ENCODE measurements at regions not wholly inside any gene's neighbourhood (a gene's known extent, or its start where the extent isn't known, plus 50 kb on each side); places are given as distances from the start of the nearest gene placed in this dataset.

DNA sequence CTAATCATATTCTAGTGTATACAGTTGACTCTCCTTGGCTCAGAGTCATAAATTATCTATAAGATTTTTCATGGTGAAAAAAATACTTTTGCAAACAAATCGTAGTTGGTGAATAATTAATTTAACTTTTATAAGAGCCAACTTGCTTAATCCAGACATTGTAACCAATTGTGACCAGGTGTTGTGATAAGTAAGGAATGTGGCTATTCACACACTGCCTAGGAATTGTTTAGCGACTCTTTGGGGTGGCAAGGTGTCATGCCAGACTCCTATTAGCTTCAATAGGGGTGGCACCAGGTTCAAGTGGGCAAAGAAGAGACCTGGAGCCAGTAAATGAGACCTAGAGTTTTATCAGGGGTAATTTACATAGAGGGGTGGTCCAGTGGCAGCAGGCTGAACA is 344.7 kb upstream of the PKDCC start:
- Histone ChIP-seq H3K4me3 (no peak overlapping the region), H2AFZ (no peak overlapping the region), H3K36me3 (ENCODE audit: low read depth) (no peaks in the 10 kb centered on the region), H3F3A (ENCODE audit: insufficient read depth, low read depth) (no peaks in the 10 kb centered on the region), H3K79me2 (ENCODE audit: low read depth) (no peaks in the 10 kb centered on the region), H3K27me3 (ENCODE audit: insufficient read depth, low read depth) (peaks cover 14% of the 10 kb centered on the region; the same call in 1 of the 2 replicates), H3K4me1 (replicated peaks; ENCODE audit: insufficient read depth) (no peaks in the 10 kb centered on the region), H3K9me3 (ENCODE audit: insufficient read depth, low read depth) (no peaks in the 10 kb centered on the region), H3K27ac (no peak overlapping the region), H3K4me2 (no peak overlapping the region), H4K20me1 (ENCODE audit: insufficient read depth) (no peaks in the 10 kb centered on the region; the same call in 1 of the 2 replicates), H3K9me2 (ENCODE audit: insufficient read depth) (no peaks in the 10 kb centered on the region)
- no TSS peak for BruUV-seq (replicated peaks)
- intact Hi-C loops (cut with micrococcal nuclease; ENCODE audit: unreplicated experiment) = no loop called here
- TF ChIP-seq, protein P1, sequence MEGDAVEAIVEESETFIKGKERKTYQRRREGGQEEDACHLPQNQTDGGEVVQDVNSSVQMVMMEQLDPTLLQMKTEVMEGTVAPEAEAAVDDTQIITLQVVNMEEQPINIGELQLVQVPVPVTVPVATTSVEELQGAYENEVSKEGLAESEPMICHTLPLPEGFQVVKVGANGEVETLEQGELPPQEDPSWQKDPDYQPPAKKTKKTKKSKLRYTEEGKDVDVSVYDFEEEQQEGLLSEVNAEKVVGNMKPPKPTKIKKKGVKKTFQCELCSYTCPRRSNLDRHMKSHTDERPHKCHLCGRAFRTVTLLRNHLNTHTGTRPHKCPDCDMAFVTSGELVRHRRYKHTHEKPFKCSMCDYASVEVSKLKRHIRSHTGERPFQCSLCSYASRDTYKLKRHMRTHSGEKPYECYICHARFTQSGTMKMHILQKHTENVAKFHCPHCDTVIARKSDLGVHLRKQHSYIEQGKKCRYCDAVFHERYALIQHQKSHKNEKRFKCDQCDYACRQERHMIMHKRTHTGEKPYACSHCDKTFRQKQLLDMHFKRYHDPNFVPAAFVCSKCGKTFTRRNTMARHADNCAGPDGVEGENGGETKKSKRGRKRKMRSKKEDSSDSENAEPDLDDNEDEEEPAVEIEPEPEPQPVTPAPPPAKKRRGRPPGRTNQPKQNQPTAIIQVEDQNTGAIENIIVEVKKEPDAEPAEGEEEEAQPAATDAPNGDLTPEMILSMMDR (conservative IDR thresholded peaks at IDR 0.05) = no peak
- no peak for TF ChIP-seq EZH2 (IDR thresholded peaks at IDR 0.05; ENCODE audit: low read depth)
- CTCF ChIA-PET = no interaction called here
- no peak for DNase-seq
- POLR2A ChIA-PET (ENCODE audit: unreplicated experiment) = no interaction called here

GRCh38 chr2:41705634-41706033 is 342.2 kb upstream of the PKDCC start:
- H3K4me2 ChIP-seq = no peak overlapping the region
- no peak overlapping the region for H2AFZ ChIP-seq
- BruUV-seq (replicated peaks) = no TSS peak
- no peaks in the 10 kb centered on the region; the same call in 1 of the 2 replicates for H4K20me1 ChIP-seq (ENCODE audit: insufficient read depth)
- H3K9me2 ChIP-seq (ENCODE audit: insufficient read depth) = no peaks in the 10 kb centered on the region
- H3K27me3 ChIP-seq (ENCODE audit: insufficient read depth, low read depth) = no peaks in the 10 kb centered on the region
- H3K4me3 ChIP-seq = no peak overlapping the region
- no peaks in the 10 kb centered on the region for H3K4me1 ChIP-seq (replicated peaks; ENCODE audit: insufficient read depth)
- no peaks in the 10 kb centered on the region for H3K79me2 ChIP-seq (ENCODE audit: low read depth)
- no peaks in the 10 kb centered on the region for H3K36me3 ChIP-seq (ENCODE audit: low read depth)
- CTCF ChIA-PET = no interaction called here
- no peak overlapping the region for H3K27ac ChIP-seq
- H3F3A ChIP-seq (ENCODE audit: insufficient read depth, low read depth) = no peaks in the 10 kb centered on the region
- POLR2A ChIA-PET (ENCODE audit: unreplicated experiment) = no interaction called here
- DNase-seq = no peak
- TF ChIP-seq EZH2 (IDR thresholded peaks at IDR 0.05; ENCODE audit: low read depth) = no peak
- TF ChIP-seq, protein P1 (conservative IDR thresholded peaks at IDR 0.05) = no peak
- no peaks in the 10 kb centered on the region for H3K9me3 ChIP-seq (ENCODE audit: insufficient read depth, low read depth)
- intact Hi-C loops (cut with micrococcal nuclease; ENCODE audit: unreplicated experiment) = no loop called here

GRCh38 chr2:41706286-41706685 is 341.5 kb upstream of the PKDCC start:
- no peak for DNase-seq
- no peaks in the 10 kb centered on the region for H3K27me3 ChIP-seq (ENCODE audit: insufficient read depth, low read depth)
- H3F3A ChIP-seq (ENCODE audit: insufficient read depth, low read depth) = no peaks in the 10 kb centered on the region
- no peaks in the 10 kb centered on the region for H3K36me3 ChIP-seq (ENCODE audit: low read depth)
- no peak overlapping the region for H3K4me3 ChIP-seq
- H3K9me2 ChIP-seq (ENCODE audit: insufficient read depth) = no peaks in the 10 kb centered on the region
- no TSS peak for BruUV-seq (replicated peaks)
- H4K20me1 ChIP-seq (ENCODE audit: insufficient read depth) = no peaks in the 10 kb centered on the region
- TF ChIP-seq EZH2 (IDR thresholded peaks at IDR 0.05; ENCODE audit: low read depth) = no peak
- TF ChIP-seq, protein P1 (conservative IDR thresholded peaks at IDR 0.05) = no peak
- H3K4me1 ChIP-seq (replicated peaks; ENCODE audit: insufficient read depth) = no peaks in the 10 kb centered on the region
- intact Hi-C loops (cut with micrococcal nuclease; ENCODE audit: unreplicated experiment) = no loop called here
- H3K79me2 ChIP-seq (ENCODE audit: low read depth) = no peaks in the 10 kb centered on the region
- no peaks in the 10 kb centered on the region for H3K9me3 ChIP-seq (ENCODE audit: insufficient read depth, low read depth)
- H3K27ac ChIP-seq = no peak overlapping the region
- no peak overlapping the region for H2AFZ ChIP-seq
- no peak overlapping the region for H3K4me2 ChIP-seq
- POLR2A ChIA-PET (ENCODE audit: unreplicated experiment) = no interaction called here
- CTCF ChIA-PET = no interaction called here

All from PC-9 (cell line).